H1 (cell line): ENCODE measurements at regions not wholly inside any gene's neighbourhood (a gene's known extent, or its start where the extent isn't known, plus 50 kb on each side); places are given as distances from the start of the nearest gene placed in this dataset.

Experiments used
- CTCF ChIP-seq, 3 experiments: IDR thresholded peaks; 1 replicate in 2 of 3; 2 replicates in 1 of 3; pipeline versions ENCODE4 v1.5.1 to v1.6.1; 2011; ENCODE audit warnings: low read length in 3 of 3, mild to moderate bottlenecking in 3 of 3, inconsistent platforms in 2 of 3, low read depth in 1 of 3, moderate library complexity in 1 of 3; ENCODE audit not compliant: insufficient read depth in 1 of 3; ENCODE audit errors: control extremely low read depth in 1 of 3
- E2F6 ChIP-seq: IDR thresholded peaks from 2 replicates; pipeline ENCODE4 v1.6.1; 2012; ENCODE audit warnings: inconsistent platforms
- EZH2 ChIP-seq: fragments of 200-600 bp; sonication (generic); IDR thresholded peaks from 2 replicates; pipeline ENCODE4 v1.7.1; 2012; ENCODE audit warnings: low read depth, mild to moderate bottlenecking, moderate library complexity, low read length, inconsistent platforms; ENCODE audit not compliant: severe bottlenecking
- GTF2F1 ChIP-seq: IDR thresholded peaks from 2 replicates; pipeline ENCODE4 v1.6.1; 2012; ENCODE audit warnings: low read depth, low read length, improper control_type of control experiment, borderline replicate concordance
- MAX ChIP-seq: IDR thresholded peaks from 2 replicates; pipeline ENCODE4 v1.6.1; 2012; ENCODE audit warnings: inconsistent platforms
- NANOG ChIP-seq: IDR thresholded peaks from 2 replicates; pipeline ENCODE4 v1.6.1; 2011; ENCODE audit warnings: low read length, low read depth, mild to moderate bottlenecking, inconsistent platforms; ENCODE audit not compliant: insufficient read depth, poor library complexity, severe bottlenecking
- POLR2A ChIP-seq, 2 experiments: IDR thresholded peaks; 1 replicate in 1 of 2; 2 replicates in 1 of 2; pipeline ENCODE4 v1.6.1; 2011; ENCODE audit warnings: low read depth in 2 of 2, low read length in 2 of 2, mild to moderate bottlenecking in 2 of 2; ENCODE audit errors: control extremely low read depth in 1 of 2
- POLR2AphosphoS5 ChIP-seq: IDR thresholded peaks from 2 replicates; pipeline ENCODE4 v1.6.1; 2011; ENCODE audit warnings: low read depth, low read length
- RAD21 ChIP-seq, 2 experiments: IDR thresholded peaks in 1 of 2; conservative IDR thresholded peaks in 1 of 2; 2 replicates each; pipeline ENCODE4 v1.6.1; 2011; ENCODE audit warnings: low read depth in 2 of 2, low read length in 2 of 2, improper control_type of control experiment in 1 of 2, inconsistent platforms in 1 of 2, mild to moderate bottlenecking in 1 of 2, moderate library complexity in 1 of 2
- RXRA ChIP-seq: IDR thresholded peaks from 2 replicates; pipeline ENCODE4 v1.6.1; 2011; ENCODE audit warnings: low read depth, mild to moderate bottlenecking, low read length, moderate library complexity; ENCODE audit not compliant: insufficient read depth
- SRF ChIP-seq: IDR thresholded peaks from 2 replicates; pipeline ENCODE4 v1.6.1; 2011; ENCODE audit warnings: mild to moderate bottlenecking, low read depth, low read length, moderate library complexity
- TAF7 ChIP-seq: optimal IDR thresholded peaks from 2 replicates; pipeline ENCODE3; 2011; ENCODE audit warnings: low read depth, mild to moderate bottlenecking, inconsistent platforms, low read length, moderate library complexity, borderline replicate concordance
- TCF12 ChIP-seq: IDR thresholded peaks from 2 replicates; pipeline ENCODE4 v1.6.1; 2011; ENCODE audit warnings: low read depth, mild to moderate bottlenecking, low read length
- YY1 ChIP-seq: IDR thresholded peaks from 2 replicates; pipeline ENCODE4 v1.6.1; 2011; ENCODE audit warnings: low read depth, mild to moderate bottlenecking, low read length

GRCh38 chr1:5623399-5623798 lies 368.8 kb downstream of the NPHP4 start:
- TF ChIP-seq MAX (no peak), CTCF (IDR thresholded peaks at IDR 0.05; ENCODE audit: control extremely low read depth in 1 of 3, insufficient read depth in 1 of 3, low read depth in 1 of 3, low read length in 3 of 3) (no peak), POLR2A (IDR thresholded peaks at IDR 0.05; ENCODE audit: control extremely low read depth in 1 of 2, low read depth in 2 of 2, low read length in 2 of 2) (no peak), TCF12 (no peak), E2F6 (no peak), GTF2F1 (no peak), EZH2 (no peak), POLR2AphosphoS5 (no peak), SRF (no peak), NANOG (no peak), YY1 (no peak), RAD21 (IDR thresholded peaks at IDR 0.05 in 1 of 2, conservative IDR thresholded peaks at IDR 0.05 in 1 of 2; ENCODE audit: low read depth in 2 of 2, low read length in 2 of 2) (no peak), TAF7 (no peak), RXRA (no peak)
